Keratinocyte (primary cell): ENCODE measurements at regions not wholly inside any gene's neighbourhood (a gene's known extent, or its start where the extent isn't known, plus 50 kb on each side); places are given as distances from the start of the nearest gene placed in this dataset.

Source experiments
- EZH2 ChIP-seq: IDR thresholded peaks from one replicate; pipeline ENCODE4 v1.6.1; 2012; ENCODE audit warnings: inconsistent platforms, mild to moderate bottlenecking, low read length, moderate library complexity
- TF ChIP-seq, protein P1 (sequence below), 3 experiments: IDR thresholded peaks in 1 of 3; conservative IDR thresholded peaks in 1 of 3; optimal IDR thresholded peaks in 1 of 3; 2 replicates in 2 of 3; 3 replicates in 1 of 3; pipeline versions ENCODE3 to v1.5.1; 2011; ENCODE audit warnings: low read length in 3 of 3, mild to moderate bottlenecking in 3 of 3, moderate library complexity in 2 of 3, control low read depth in 1 of 3, inconsistent platforms in 1 of 3; ENCODE audit not compliant: insufficient read depth in 2 of 3; ENCODE audit errors: extremely low read depth in 1 of 3

DNA sequence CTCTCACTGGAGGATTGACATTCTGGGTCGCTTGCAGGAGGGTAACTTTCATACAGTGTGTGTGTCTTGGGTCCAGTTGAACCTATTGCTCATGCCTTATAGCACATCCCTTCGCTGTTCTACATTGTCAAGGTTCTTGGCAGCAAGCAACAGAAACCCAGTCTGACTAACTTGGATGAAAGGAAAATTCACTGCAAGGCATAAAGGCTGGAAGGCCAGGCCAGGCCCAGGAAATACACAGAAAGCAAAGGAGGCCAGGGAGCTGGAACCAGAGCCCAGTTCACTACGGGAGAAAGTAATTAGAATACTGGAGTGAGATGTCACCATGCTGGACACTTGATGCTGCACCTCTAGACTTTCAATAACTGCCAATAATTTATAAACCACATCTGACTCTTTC lies 353.8 kb upstream of the GATB start:
- TF ChIP-seq, protein P1, sequence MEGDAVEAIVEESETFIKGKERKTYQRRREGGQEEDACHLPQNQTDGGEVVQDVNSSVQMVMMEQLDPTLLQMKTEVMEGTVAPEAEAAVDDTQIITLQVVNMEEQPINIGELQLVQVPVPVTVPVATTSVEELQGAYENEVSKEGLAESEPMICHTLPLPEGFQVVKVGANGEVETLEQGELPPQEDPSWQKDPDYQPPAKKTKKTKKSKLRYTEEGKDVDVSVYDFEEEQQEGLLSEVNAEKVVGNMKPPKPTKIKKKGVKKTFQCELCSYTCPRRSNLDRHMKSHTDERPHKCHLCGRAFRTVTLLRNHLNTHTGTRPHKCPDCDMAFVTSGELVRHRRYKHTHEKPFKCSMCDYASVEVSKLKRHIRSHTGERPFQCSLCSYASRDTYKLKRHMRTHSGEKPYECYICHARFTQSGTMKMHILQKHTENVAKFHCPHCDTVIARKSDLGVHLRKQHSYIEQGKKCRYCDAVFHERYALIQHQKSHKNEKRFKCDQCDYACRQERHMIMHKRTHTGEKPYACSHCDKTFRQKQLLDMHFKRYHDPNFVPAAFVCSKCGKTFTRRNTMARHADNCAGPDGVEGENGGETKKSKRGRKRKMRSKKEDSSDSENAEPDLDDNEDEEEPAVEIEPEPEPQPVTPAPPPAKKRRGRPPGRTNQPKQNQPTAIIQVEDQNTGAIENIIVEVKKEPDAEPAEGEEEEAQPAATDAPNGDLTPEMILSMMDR (optimal IDR thresholded peaks at IDR 0.05 in 1 of 3, IDR thresholded peaks at IDR 0.05 in 1 of 3, conservative IDR thresholded peaks at IDR 0.05 in 1 of 3; ENCODE audit: extremely low read depth in 1 of 3, insufficient read depth in 2 of 3, low read length in 3 of 3) = no peak
- no peak for TF ChIP-seq EZH2
